DND-41 (cell line): ENCODE measurements at regions not wholly inside any gene's neighbourhood (a gene's known extent, or its start where the extent isn't known, plus 50 kb on each side); places are given as distances from the start of the nearest gene placed in this dataset.
"Not testable (repeated sequence)": the region's sequence is repeated elsewhere in the genome, so short reads cannot be mapped to it uniquely, and the experiment has no call there.

Source experiments
- ATAC-seq: fragments of 200-7000 bp; cut with Tn5 transposase; 3 replicates; pipeline ENCODE4 v1.9.1; 2021; ENCODE audit warnings: low read depth; ENCODE audit not compliant: insufficient read depth
- DNase-seq: peaks from one replicate; pipeline ENCODE4 v3.0.0-alpha.2; 2020
- H2AFZ ChIP-seq: 2 replicates; pipeline ENCODE4 v1.6.0; 2012; ENCODE audit warnings: low read depth, low read length
- H3K27ac ChIP-seq: 2 replicates; pipeline ENCODE4 v1.5.1; 2012; ENCODE audit warnings: low read length, inconsistent platforms
- H3K27me3 ChIP-seq: fragments of 200-600 bp; sonication (generic); 2 replicates; pipeline ENCODE4 v1.6.0; 2012; ENCODE audit warnings: low read length, mild to moderate bottlenecking, inconsistent platforms; ENCODE audit not compliant: insufficient read depth, poor library complexity
- H3K36me3 ChIP-seq: 2 replicates; pipeline ENCODE4 v1.5.1; 2012; ENCODE audit warnings: low read length, inconsistent platforms; ENCODE audit not compliant: insufficient read depth
- H3K4me1 ChIP-seq: 2 replicates; pipeline ENCODE4 v1.5.1; 2012; ENCODE audit warnings: mild to moderate bottlenecking, low read length; ENCODE audit not compliant: insufficient read depth
- H3K4me2 ChIP-seq: 2 replicates; pipeline ENCODE4 v1.6.0; 2012; ENCODE audit warnings: mild to moderate bottlenecking, moderate library complexity, low read length, inconsistent platforms; ENCODE audit not compliant: insufficient read depth
- H3K4me3 ChIP-seq, 2 experiments: fragments of 200-600 bp in 1 of 2; shearing (Covaris generic) in 1 of 2; 2 replicates each; pipeline ENCODE4 v1.5.1; 2012 to 2016; ENCODE audit warnings: inconsistent platforms in 2 of 2, low read length in 2 of 2, mild to moderate bottlenecking in 2 of 2, low read depth in 1 of 2, moderate library complexity in 1 of 2
- H3K79me2 ChIP-seq: 2 replicates; pipeline ENCODE4 v1.6.0; 2012; ENCODE audit warnings: low read length, inconsistent platforms; ENCODE audit not compliant: insufficient read depth
- H3K9ac ChIP-seq: 2 replicates; pipeline ENCODE4 v1.6.0; 2012; ENCODE audit warnings: low read depth, mild to moderate bottlenecking, inconsistent platforms, low read length, moderate library complexity
- H3K9me3 ChIP-seq: 2 replicates; pipeline ENCODE4 v1.5.1; 2012; ENCODE audit warnings: low read length, moderate library complexity, mild to moderate bottlenecking, inconsistent platforms; ENCODE audit not compliant: insufficient read depth, severe bottlenecking
- H4K20me1 ChIP-seq: 2 replicates; pipeline ENCODE4 v1.6.0; 2012; ENCODE audit warnings: low read length; ENCODE audit not compliant: insufficient read depth
- CTCF ChIP-seq: IDR thresholded peaks from 2 replicates; pipeline ENCODE4 v1.5.1; 2012; ENCODE audit warnings: borderline replicate concordance, low read length, moderate library complexity, mild to moderate bottlenecking; ENCODE audit not compliant: poor library complexity, severe bottlenecking; ENCODE audit errors: extremely low read depth
- EZH2 ChIP-seq: IDR thresholded peaks from 3 replicates; pipeline ENCODE4 v1.6.1; 2012; ENCODE audit warnings: borderline replicate concordance, low read depth, mild to moderate bottlenecking, moderate library complexity, low read length, inconsistent platforms; ENCODE audit not compliant: severe bottlenecking

GRCh38 chr10:10054466-10054865 is 963.2 kb upstream of the CELF2 start:
- TF ChIP-seq CTCF (no peak), EZH2 (no peak)
- H3K9ac ChIP-seq: no peak overlapping the region
- ATAC-seq (no peak), DNase-seq (no peak)
- no peaks in the 10 kb centered on the region for H3K27me3 ChIP-seq
- no peak overlapping the region for H3K4me2 ChIP-seq
- no peak overlapping the region for H2AFZ ChIP-seq
- H4K20me1 ChIP-seq: no peaks in the 10 kb centered on the region
- no peak overlapping the region for H3K27ac ChIP-seq
- no peak overlapping the region for H3K4me3 ChIP-seq
- H3K79me2 ChIP-seq: no peaks in the 10 kb centered on the region
- H3K9me3 ChIP-seq: no peaks in the 10 kb centered on the region
- H3K4me1 ChIP-seq: no peaks in the 10 kb centered on the region
- H3K36me3 ChIP-seq: no peaks in the 10 kb centered on the region

- Histone ChIP-seq H4K20me1 (no peaks in the 10 kb centered on the region), H3K9me3 (no peaks in the 10 kb centered on the region), H3K4me1 (no peaks in the 10 kb centered on the region), H3K27me3 (no peaks in the 10 kb centered on the region), H3K27ac (no peak overlapping the region), H3K4me3 (no peak overlapping the region), H2AFZ (no peak overlapping the region), H3K9ac (no peak overlapping the region), H3K4me2 (no peak overlapping the region), H3K79me2 (no peaks in the 10 kb centered on the region), H3K36me3 (no peaks in the 10 kb centered on the region)
- DNase-seq (no peak), ATAC-seq (no peak)
- TF ChIP-seq EZH2: no peak
- no peak for TF ChIP-seq CTCF
These were observed 961.8 kb upstream of the CELF2 start for GRCh38 chr10:10055656-10056442.

- Histone ChIP-seq H3K27me3 (no peaks in the 10 kb centered on the region), H3K79me2 (no peaks in the 10 kb centered on the region), H3K9ac (no peak overlapping the region), H3K9me3 (no peaks in the 10 kb centered on the region), H3K27ac (no peak overlapping the region), H3K4me1 (no peaks in the 10 kb centered on the region), H4K20me1 (no peaks in the 10 kb centered on the region), H2AFZ (no peak overlapping the region), H3K36me3 (no peaks in the 10 kb centered on the region), H3K4me2 (no peak overlapping the region), H3K4me3 (no peak overlapping the region)
- TF ChIP-seq EZH2: no peak
- no peak for TF ChIP-seq CTCF
- ATAC-seq (no peak), DNase-seq (no peak)
These were observed 960.7 kb upstream of the CELF2 start for GRCh38 chr10:10056961-10057360.

GRCh38 chr10:10067644-10068043 is 950.0 kb upstream of the CELF2 start:
- TF ChIP-seq CTCF (no peak), EZH2 (no peak)
- no peak overlapping the region for H3K4me3 ChIP-seq
- DNase-seq (no peak), ATAC-seq (no peak)
- H3K4me2 ChIP-seq: no peak overlapping the region
- no peak overlapping the region for H3K9ac ChIP-seq
- no peaks in the 10 kb centered on the region for H3K79me2 ChIP-seq
- H4K20me1 ChIP-seq: no peaks in the 10 kb centered on the region
- no peak overlapping the region for H2AFZ ChIP-seq
- no peaks in the 10 kb centered on the region for H3K36me3 ChIP-seq
- H3K27ac ChIP-seq: no peak overlapping the region
- no peaks in the 10 kb centered on the region for H3K4me1 ChIP-seq
- H3K27me3 ChIP-seq: no peaks in the 10 kb centered on the region
- H3K9me3 ChIP-seq: no peaks in the 10 kb centered on the region

GRCh38 chr10:10074847-10075246 is 942.8 kb upstream of the CELF2 start:
- not testable (repeated sequence) for H3K27me3 ChIP-seq, H3K4me2 ChIP-seq, H2AFZ ChIP-seq, H3K9me3 ChIP-seq, H3K27ac ChIP-seq, H4K20me1 ChIP-seq, ATAC-seq, H3K4me1 ChIP-seq, H3K36me3 ChIP-seq, H3K4me3 ChIP-seq, H3K79me2 ChIP-seq, DNase-seq, H3K9ac ChIP-seq
